ENCODE measurements at regions not wholly inside any gene's neighbourhood (a gene's known extent, or its start where the extent isn't known, plus 50 kb on each side); places are given as distances from the start of the nearest gene placed in this dataset.

GRCh38 chr4:41363384-41363981 is 106.8 kb downstream of the UCHL1 start:
- H3K36me3 ChIP-seq (replicated peaks in 1 of 2; ENCODE audit: control insufficient read depth in 1 of 2, insufficient read depth in 2 of 2, low read length in 2 of 2): no peaks in the 10 kb centered on the region
- intact Hi-C loops (cut with micrococcal nuclease): no loop called here
- no peak overlapping the region for H3K27ac ChIP-seq (ENCODE audit: low read depth in 1 of 2, low read length in 2 of 2)
- no peak overlapping the region for H3K4me2 ChIP-seq (replicated peaks; ENCODE audit: extremely low read depth, low read length, poor library complexity, severe bottlenecking)
- H3K79me2 ChIP-seq (ENCODE audit: insufficient read depth, low read length): no peaks in the 10 kb centered on the region
- TF ChIP-seq CTCF (IDR thresholded peaks at IDR 0.05): no peak
- peaks cover 17% of the 10 kb centered on the region for H3K4me1 Mint-ChIP-seq
- no peak overlapping the region for H3K27ac Mint-ChIP-seq
- 71% methylated on average over 2 of the region's 9 CpGs for WGBS (ENCODE audit: insufficient coverage)
- H3K9me3 Mint-ChIP-seq: peaks cover 0 to 14% (median 3%) of the 10 kb centered on the region in 7 donors
- no peak for DNase-seq
- H2AFZ ChIP-seq (ENCODE audit: insufficient read depth, low read depth, low read length, poor library complexity, severe bottlenecking): no peak overlapping the region
- peaks cover 15 to 20% of the 10 kb centered on the region in 2 donors for H3K4me1 ChIP-seq (ENCODE audit: control insufficient read depth in 1 of 2, insufficient read depth in 2 of 2, low read length in 2 of 2)
- H3K36me3 Mint-ChIP-seq: peaks cover 0 to 3% of the 10 kb centered on the region in 2 donors
- H3K9me3 ChIP-seq (replicated peaks in 1 of 2; ENCODE audit: control insufficient read depth in 1 of 2, insufficient read depth in 1 of 2, low read length in 2 of 2): peaks cover 0 to 12% of the 10 kb centered on the region in 2 donors
- H3K27me3 ChIP-seq (ENCODE audit: control insufficient read depth in 2 of 2, insufficient read depth in 2 of 2, low read length in 2 of 2): peaks cover 49 to 60% of the 10 kb centered on the region in 2 donors
- peak overlapping the region in 1 of 2 donors; percentile 39 for H3K4me3 Mint-ChIP-seq
- H3K4me3 ChIP-seq (replicated peaks in 1 of 3; ENCODE audit: low read depth in 2 of 3, low read length in 3 of 3): no peak overlapping the region
- H3K9ac ChIP-seq (ENCODE audit: insufficient read depth, low read length, poor library complexity, severe bottlenecking): no peak overlapping the region
- peaks cover 43 to 63% (median 61%) of the 10 kb centered on the region in 3 donors for H3K27me3 Mint-ChIP-seq (ENCODE audit: low read depth in 3 of 3)
- H4K20me1 ChIP-seq (ENCODE audit: insufficient read depth, low read length): no peaks in the 10 kb centered on the region

- H3K9me3 Mint-ChIP-seq: peaks cover 0 to 11% (median 1%) of the 10 kb centered on the region in 7 donors
- no peaks in the 10 kb centered on the region for H4K20me1 ChIP-seq (ENCODE audit: insufficient read depth, low read length)
- no peak for TF ChIP-seq CTCF (IDR thresholded peaks at IDR 0.05)
- no peak for DNase-seq
- no peak overlapping the region for H3K9ac ChIP-seq (ENCODE audit: insufficient read depth, low read length, poor library complexity, severe bottlenecking)
- no peak overlapping the region for H3K27ac ChIP-seq (ENCODE audit: low read depth in 1 of 2, low read length in 2 of 2)
- WGBS (ENCODE audit: insufficient coverage): no CpG with 5 or more reads among the region's 3 CpGs
- H3K4me1 Mint-ChIP-seq: peaks cover 17% of the 10 kb centered on the region
- no peak overlapping the region for H3K4me3 ChIP-seq (replicated peaks in 1 of 3; ENCODE audit: low read depth in 2 of 3, low read length in 3 of 3)
- H3K27ac Mint-ChIP-seq: no peak overlapping the region
- intact Hi-C loops (cut with micrococcal nuclease): no loop called here
- H3K27me3 Mint-ChIP-seq (ENCODE audit: low read depth in 3 of 3): peaks cover 39 to 54% (median 53%) of the 10 kb centered on the region in 3 donors
- H3K36me3 ChIP-seq (replicated peaks in 1 of 2; ENCODE audit: control insufficient read depth in 1 of 2, insufficient read depth in 2 of 2, low read length in 2 of 2): no peaks in the 10 kb centered on the region
- H3K9me3 ChIP-seq (replicated peaks in 1 of 2; ENCODE audit: control insufficient read depth in 1 of 2, insufficient read depth in 1 of 2, low read length in 2 of 2): peaks cover 0 to 4% of the 10 kb centered on the region in 2 donors
- H3K79me2 ChIP-seq (ENCODE audit: insufficient read depth, low read length): no peaks in the 10 kb centered on the region
- no peak overlapping the region for H3K4me2 ChIP-seq (replicated peaks; ENCODE audit: extremely low read depth, low read length, poor library complexity, severe bottlenecking)
- peaks cover 36 to 47% of the 10 kb centered on the region in 2 donors for H3K27me3 ChIP-seq (ENCODE audit: control insufficient read depth in 2 of 2, insufficient read depth in 2 of 2, low read length in 2 of 2)
- H2AFZ ChIP-seq (ENCODE audit: insufficient read depth, low read depth, low read length, poor library complexity, severe bottlenecking): no peak overlapping the region
- no peak overlapping the region for H3K4me3 Mint-ChIP-seq
- peaks cover 0 to 3% of the 10 kb centered on the region in 2 donors for H3K36me3 Mint-ChIP-seq
- H3K4me1 ChIP-seq (ENCODE audit: control insufficient read depth in 1 of 2, insufficient read depth in 2 of 2, low read length in 2 of 2): peaks cover 14 to 20% of the 10 kb centered on the region in 2 donors
Observed at GRCh38 chr4:41364876-41365275, 108.1 kb downstream of the UCHL1 start.
